Muscle of back (tissue), 3 donors: ENCODE measurements at regions not wholly inside any gene's neighbourhood (a gene's known extent, or its start where the extent isn't known, plus 50 kb on each side); places are given as distances from the start of the nearest gene placed in this dataset.
A peak's percentile ranks its signal among the peaks of the same experiment; 100 is the strongest.

Experiments used
- DNase-seq, 3 donors: peaks; one replicate each; pipeline versions ENCODE4 v3.0.0 to v3.0.0-alpha.2; 2013

DNA sequence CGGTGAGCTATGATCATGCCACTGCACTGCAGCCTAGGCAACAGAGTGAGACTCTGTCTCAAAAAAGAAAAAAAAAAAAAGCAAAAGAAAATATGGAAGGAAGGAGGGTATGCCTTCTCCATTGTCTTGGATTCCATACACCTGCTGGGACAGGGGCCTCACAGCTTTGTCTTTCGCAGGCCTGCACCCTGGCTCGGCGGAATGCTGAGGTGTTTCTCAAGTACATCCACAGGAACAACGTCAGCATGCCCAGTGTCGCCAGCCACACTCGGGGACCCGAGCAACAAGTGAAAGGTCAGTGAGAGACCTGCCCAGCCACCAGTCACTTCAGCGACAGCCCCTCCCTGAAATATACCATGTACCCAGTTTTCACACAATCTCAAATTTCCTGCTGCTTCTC, 288.5 kb upstream of the UMPS start:
- no peak for DNase-seq

- DNase-seq: no peak
Observed at GRCh38 chr3:124442463-124442862, 287.8 kb upstream of the UMPS start.

- no peak for DNase-seq
Observed at GRCh38 chr3:124443446-124443845, 286.8 kb upstream of the UMPS start.

DNA sequence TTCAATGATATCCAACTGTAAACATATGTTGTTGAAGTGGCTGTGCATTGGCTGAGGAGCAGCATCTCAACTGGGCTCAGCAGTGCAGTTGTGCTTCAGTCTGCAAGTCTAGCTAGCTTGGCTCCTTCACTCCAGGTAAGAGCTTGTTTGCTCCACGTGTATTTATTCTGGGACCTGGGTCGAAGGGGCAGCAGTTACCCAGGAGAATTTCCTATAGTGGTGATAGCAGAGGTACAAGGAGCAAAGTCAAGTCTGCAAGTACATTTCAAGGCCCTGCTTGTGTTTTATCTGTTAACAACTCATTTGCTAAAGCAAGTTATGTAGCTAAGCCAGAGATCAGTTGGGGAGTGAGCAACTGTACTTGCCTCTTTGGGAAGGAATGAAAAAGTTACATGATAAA, 286.2 kb upstream of the UMPS start:
- no peak for DNase-seq

GRCh38 chr3:124444896-124445295, 285.4 kb upstream of the UMPS start:
- no peak for DNase-seq

DNA sequence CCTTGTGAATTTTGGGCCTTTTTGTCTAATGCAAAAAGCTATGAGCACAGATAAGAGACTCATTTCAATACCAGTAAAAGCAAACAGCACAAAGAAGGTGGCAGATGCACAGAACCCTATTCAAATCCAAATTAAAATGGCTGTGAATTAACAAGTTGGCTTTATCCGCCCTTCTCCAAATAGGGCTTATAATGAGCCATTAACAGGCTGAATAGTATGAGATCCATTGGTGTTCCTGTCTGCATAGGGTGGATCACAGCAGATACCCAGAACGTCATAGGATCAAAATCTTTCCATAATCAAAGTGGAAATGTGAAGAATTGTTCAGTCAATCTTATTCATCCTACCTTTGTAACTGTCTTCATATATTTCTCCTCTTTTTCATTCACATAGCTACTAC, 282.4 kb upstream of the UMPS start:
- no peak for DNase-seq

- DNase-seq: no peak
Observed at GRCh38 chr3:124448954-124449353, 281.3 kb upstream of the UMPS start.

- no peak for DNase-seq
Observed at GRCh38 chr3:124450366-124450765, 279.9 kb upstream of the UMPS start.

GRCh38 chr3:124451630-124452317, 278.5 kb upstream of the UMPS start:
- no peak for DNase-seq

DNA sequence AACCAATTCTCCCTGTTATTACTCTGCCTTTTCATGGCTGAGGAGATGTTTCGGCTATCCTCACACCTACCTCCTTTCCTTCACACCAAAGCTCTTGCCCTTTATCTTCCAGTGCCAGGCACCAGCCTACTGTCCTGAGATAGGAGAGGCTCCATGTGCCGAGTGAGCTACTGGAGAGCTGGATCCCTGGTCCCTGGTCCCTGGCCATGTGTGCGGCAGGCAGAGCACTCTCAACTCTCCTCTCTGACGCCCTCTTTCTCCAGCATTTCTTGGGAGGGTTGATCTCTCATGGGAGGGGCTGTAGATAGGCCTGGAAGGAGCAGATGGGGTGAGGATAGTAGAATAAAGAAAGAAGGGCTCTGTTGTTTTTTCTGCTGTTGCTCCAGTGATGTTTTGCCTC, 277.1 kb upstream of the UMPS start:
- DNase-seq: no peak

DNA sequence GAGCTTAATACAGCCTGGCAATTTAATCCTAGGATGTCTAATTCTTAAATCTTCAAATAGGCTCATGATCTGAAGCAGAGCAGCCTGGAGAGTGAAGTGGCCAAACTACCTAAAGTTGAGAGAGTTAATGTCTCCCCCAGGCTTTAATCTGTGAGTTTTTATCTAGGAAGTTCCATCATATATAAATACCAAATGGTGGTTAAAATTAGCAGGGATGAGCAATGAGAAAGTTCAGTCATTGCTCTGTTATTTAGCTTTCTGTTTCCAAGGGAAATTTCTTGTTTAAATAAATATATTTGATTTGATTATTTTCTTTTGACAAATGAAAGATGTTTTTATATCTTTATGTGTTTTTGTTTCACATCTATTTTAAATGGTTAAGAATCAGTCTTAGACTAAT, 274.4 kb upstream of the UMPS start:
- no peak for DNase-seq

GRCh38 chr3:124456506-124456905, 273.7 kb upstream of the UMPS start:
- peak in 2 of 3 donors; percentile 1 to 14 for DNase-seq

- DNase-seq: no peak
Observed at GRCh38 chr3:124459678-124460077, 270.6 kb upstream of the UMPS start.

DNA sequence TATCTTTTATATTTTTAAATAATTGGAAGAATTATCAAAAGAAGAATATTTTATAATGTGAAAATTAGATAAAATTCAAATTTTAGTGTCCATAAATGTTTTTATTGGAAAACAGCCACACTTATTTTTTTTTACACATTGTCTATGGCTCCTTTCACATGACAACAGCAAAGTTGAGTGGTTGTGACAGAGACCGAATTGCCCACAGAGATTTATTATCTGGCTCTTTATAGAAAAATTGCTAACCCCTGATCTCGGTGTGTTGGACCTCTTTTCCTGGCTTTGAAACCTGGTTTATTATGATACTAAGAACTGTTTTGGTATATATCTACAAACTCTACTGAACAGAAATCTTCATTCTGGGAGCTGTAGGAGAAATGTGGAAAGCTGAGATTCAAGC, 269.1 kb upstream of the UMPS start:
- no peak for DNase-seq

- DNase-seq: peak in 1 of 3 donors; percentile 1
Observed at GRCh38 chr3:124461838-124462632, 268.2 kb upstream of the UMPS start.

GRCh38 chr3:124463234-124463633, 267.0 kb upstream of the UMPS start:
- DNase-seq: no peak

- DNase-seq: peak; percentile 13 to 60 (median 36)
Observed at GRCh38 chr3:124467980-124468902, 262.0 kb upstream of the UMPS start.

GRCh38 chr3:124469555-124469954, 260.7 kb upstream of the UMPS start:
- no peak for DNase-seq

DNA sequence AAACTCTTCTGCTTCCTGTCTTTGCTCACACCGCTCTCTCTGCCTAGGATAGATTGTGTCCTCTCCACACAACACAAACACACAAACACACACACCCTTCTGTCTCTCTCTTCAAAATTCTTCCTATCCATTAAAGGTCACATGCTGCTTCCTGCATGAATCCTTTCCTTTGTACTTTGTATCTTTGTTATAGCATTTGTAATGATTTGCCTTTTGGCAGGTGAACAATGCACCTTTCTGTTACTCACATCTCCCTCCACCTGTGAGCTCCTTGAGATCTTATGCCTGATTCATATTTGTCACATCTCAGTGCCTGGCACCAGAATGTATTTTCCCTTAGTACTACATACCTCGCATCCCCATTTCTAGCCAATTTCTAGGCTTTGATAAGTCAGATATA, 251.4 kb upstream of the UMPS start:
- DNase-seq: no peak

- DNase-seq: no peak
Observed at GRCh38 chr3:124483915-124484470, 246.3 kb upstream of the UMPS start.

DNA sequence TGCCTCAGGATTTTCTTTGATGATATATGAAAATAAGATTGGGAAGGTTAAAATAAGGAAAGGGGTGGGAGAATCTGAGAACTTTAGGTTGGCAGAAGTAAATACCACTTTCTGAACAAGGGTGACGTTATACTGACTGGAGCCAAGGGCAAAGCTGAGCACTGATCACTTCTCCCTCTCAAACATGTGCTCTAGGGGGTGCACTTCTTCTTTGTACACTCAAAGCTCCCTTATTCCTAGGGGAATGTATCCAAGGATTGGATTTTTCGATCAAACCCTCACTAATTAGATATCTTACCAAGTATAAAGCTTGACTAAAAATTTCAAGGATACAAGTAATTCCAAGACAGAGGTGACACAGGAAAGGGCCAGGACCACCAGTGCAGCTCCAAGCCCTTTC, 243.9 kb upstream of the UMPS start:
- DNase-seq: no peak

DNA sequence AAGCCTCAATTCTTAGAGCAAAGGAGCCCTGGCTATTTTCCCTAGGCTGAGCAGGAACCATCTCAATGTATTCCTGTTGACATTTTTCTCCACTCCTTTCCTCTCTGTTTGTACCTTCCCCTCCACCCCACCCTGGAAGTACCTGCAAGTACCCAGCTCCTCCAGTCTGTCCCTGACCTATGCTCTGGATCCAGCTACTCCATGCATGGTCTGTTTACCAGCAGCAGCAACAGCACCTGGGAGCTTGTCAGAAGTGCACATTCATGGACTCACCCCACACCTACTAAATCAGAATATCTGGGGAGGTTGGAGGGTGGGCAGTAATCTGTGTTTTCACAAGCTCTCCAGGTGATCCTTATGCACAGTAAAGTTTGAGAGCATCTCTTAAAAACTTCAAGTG, 240.7 kb upstream of the UMPS start:
- DNase-seq: no peak
